DND-41 (cell line): ENCODE measurements at regions not wholly inside any gene's neighbourhood (a gene's known extent, or its start where the extent isn't known, plus 50 kb on each side); places are given as distances from the start of the nearest gene placed in this dataset.

Experiments
- ATAC-seq: fragments of 200-7000 bp; cut with Tn5 transposase; 3 replicates; pipeline ENCODE4 v1.9.1; 2021; ENCODE audit warnings: low read depth; ENCODE audit not compliant: insufficient read depth
- DNase-seq: peaks from one replicate; pipeline ENCODE4 v3.0.0-alpha.2; 2020
- H2AFZ ChIP-seq: 2 replicates; pipeline ENCODE4 v1.6.0; 2012; ENCODE audit warnings: low read depth, low read length
- H3K27ac ChIP-seq: 2 replicates; pipeline ENCODE4 v1.5.1; 2012; ENCODE audit warnings: low read length, inconsistent platforms
- H3K27me3 ChIP-seq: fragments of 200-600 bp; sonication (generic); 2 replicates; pipeline ENCODE4 v1.6.0; 2012; ENCODE audit warnings: low read length, mild to moderate bottlenecking, inconsistent platforms; ENCODE audit not compliant: insufficient read depth, poor library complexity
- H3K36me3 ChIP-seq: 2 replicates; pipeline ENCODE4 v1.5.1; 2012; ENCODE audit warnings: low read length, inconsistent platforms; ENCODE audit not compliant: insufficient read depth
- H3K4me1 ChIP-seq: 2 replicates; pipeline ENCODE4 v1.5.1; 2012; ENCODE audit warnings: mild to moderate bottlenecking, low read length; ENCODE audit not compliant: insufficient read depth
- H3K4me2 ChIP-seq: 2 replicates; pipeline ENCODE4 v1.6.0; 2012; ENCODE audit warnings: mild to moderate bottlenecking, moderate library complexity, low read length, inconsistent platforms; ENCODE audit not compliant: insufficient read depth
- H3K4me3 ChIP-seq, 2 experiments: fragments of 200-600 bp in 1 of 2; shearing (Covaris generic) in 1 of 2; 2 replicates each; pipeline ENCODE4 v1.5.1; 2012 to 2016; ENCODE audit warnings: inconsistent platforms in 2 of 2, low read length in 2 of 2, mild to moderate bottlenecking in 2 of 2, low read depth in 1 of 2, moderate library complexity in 1 of 2
- H3K79me2 ChIP-seq: 2 replicates; pipeline ENCODE4 v1.6.0; 2012; ENCODE audit warnings: low read length, inconsistent platforms; ENCODE audit not compliant: insufficient read depth
- H3K9ac ChIP-seq: 2 replicates; pipeline ENCODE4 v1.6.0; 2012; ENCODE audit warnings: low read depth, mild to moderate bottlenecking, inconsistent platforms, low read length, moderate library complexity
- H3K9me3 ChIP-seq: 2 replicates; pipeline ENCODE4 v1.5.1; 2012; ENCODE audit warnings: low read length, moderate library complexity, mild to moderate bottlenecking, inconsistent platforms; ENCODE audit not compliant: insufficient read depth, severe bottlenecking
- H4K20me1 ChIP-seq: 2 replicates; pipeline ENCODE4 v1.6.0; 2012; ENCODE audit warnings: low read length; ENCODE audit not compliant: insufficient read depth
- EZH2 ChIP-seq: IDR thresholded peaks from 3 replicates; pipeline ENCODE4 v1.6.1; 2012; ENCODE audit warnings: borderline replicate concordance, low read depth, mild to moderate bottlenecking, moderate library complexity, low read length, inconsistent platforms; ENCODE audit not compliant: severe bottlenecking
- TF ChIP-seq, protein P1 (sequence below): IDR thresholded peaks from 2 replicates; pipeline ENCODE4 v1.5.1; 2012; ENCODE audit warnings: borderline replicate concordance, low read length, moderate library complexity, mild to moderate bottlenecking; ENCODE audit not compliant: poor library complexity, severe bottlenecking; ENCODE audit errors: extremely low read depth

DNA sequence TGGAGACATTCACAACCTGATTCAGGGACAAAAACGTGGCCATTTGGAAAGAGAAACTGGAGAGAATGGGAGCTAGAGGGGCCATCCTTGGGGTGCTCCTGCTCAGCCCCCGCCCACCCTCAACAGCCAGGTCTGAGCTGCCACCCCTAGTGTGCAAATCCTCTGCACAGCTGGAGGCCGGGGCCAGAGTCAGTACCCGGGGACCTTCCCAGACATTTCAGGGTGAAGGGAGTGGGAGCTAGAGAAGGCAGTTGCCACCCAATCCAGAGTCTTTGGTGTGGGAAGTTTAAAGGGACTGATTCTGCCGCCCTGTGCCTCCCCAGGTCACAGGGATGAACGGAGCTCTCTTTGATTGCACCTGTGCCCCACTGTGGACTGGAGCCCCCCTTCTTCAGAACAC is 397.4 kb downstream of the MATN1 start:
- no peaks in the 10 kb centered on the region for H3K9me3 ChIP-seq
- H3K4me2 ChIP-seq = no peak overlapping the region
- ATAC-seq (no peak), DNase-seq (no peak)
- H3K79me2 ChIP-seq = no peaks in the 10 kb centered on the region
- no peak overlapping the region for H3K4me3 ChIP-seq
- H3K9ac ChIP-seq = no peak overlapping the region
- no peak overlapping the region for H2AFZ ChIP-seq
- no peaks in the 10 kb centered on the region for H3K36me3 ChIP-seq
- TF ChIP-seq, protein P1, sequence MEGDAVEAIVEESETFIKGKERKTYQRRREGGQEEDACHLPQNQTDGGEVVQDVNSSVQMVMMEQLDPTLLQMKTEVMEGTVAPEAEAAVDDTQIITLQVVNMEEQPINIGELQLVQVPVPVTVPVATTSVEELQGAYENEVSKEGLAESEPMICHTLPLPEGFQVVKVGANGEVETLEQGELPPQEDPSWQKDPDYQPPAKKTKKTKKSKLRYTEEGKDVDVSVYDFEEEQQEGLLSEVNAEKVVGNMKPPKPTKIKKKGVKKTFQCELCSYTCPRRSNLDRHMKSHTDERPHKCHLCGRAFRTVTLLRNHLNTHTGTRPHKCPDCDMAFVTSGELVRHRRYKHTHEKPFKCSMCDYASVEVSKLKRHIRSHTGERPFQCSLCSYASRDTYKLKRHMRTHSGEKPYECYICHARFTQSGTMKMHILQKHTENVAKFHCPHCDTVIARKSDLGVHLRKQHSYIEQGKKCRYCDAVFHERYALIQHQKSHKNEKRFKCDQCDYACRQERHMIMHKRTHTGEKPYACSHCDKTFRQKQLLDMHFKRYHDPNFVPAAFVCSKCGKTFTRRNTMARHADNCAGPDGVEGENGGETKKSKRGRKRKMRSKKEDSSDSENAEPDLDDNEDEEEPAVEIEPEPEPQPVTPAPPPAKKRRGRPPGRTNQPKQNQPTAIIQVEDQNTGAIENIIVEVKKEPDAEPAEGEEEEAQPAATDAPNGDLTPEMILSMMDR = no peak
- TF ChIP-seq EZH2 = no peak
- H4K20me1 ChIP-seq = peaks cover 17% of the 10 kb centered on the region
- no peak overlapping the region for H3K27ac ChIP-seq
- H3K27me3 ChIP-seq = no peaks in the 10 kb centered on the region
- no peaks in the 10 kb centered on the region for H3K4me1 ChIP-seq

DNA sequence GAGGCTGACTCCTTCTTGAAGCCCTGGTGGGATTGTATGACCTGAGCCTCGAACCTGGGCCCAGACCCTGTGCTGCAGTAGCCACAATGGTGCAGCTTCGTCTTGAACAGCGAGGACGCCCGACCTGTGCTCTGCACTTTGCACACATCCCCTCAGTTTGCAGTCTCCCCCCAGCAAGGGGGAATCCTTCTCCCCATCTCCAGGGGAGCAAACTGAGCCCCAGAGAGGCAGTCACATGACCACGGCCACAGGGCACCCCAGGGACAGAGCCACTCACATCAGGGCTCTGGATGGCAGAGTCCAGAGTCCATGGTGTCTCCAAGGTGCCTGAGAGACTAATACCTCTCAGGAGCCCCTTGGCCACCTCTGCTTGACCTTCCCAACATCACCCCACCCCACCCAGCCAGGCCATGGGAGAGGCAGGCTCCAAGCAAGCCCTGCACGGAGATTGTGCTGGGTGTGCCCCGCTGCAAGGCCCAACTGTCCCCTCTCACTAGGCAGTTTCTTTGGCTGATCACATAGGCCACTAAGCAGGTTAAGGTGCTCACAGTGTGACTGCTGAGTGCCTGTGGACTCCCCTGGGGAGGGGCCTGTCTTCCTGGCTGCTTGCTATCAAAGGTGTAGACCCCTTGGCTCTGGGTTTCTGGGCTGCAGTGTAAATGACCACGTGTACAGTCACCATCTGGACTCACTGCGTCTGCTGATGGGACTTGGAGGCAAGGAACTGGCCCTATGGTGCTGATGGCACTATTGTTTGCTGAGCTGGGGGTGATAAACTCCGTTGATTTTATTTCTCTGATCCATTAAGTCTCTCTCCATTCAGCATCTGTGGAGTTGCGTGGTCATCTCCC is 398.1 kb downstream of the MATN1 start:
- ATAC-seq = no peak
- no peak overlapping the region for H3K9ac ChIP-seq
- peaks cover 17% of the 10 kb centered on the region for H4K20me1 ChIP-seq
- H3K9me3 ChIP-seq = no peaks in the 10 kb centered on the region
- no peaks in the 10 kb centered on the region for H3K79me2 ChIP-seq
- DNase-seq = no peak
- H3K4me1 ChIP-seq = no peaks in the 10 kb centered on the region
- no peak overlapping the region for H3K4me2 ChIP-seq
- TF ChIP-seq, protein P1 = no peak
- TF ChIP-seq EZH2 = no peak
- no peaks in the 10 kb centered on the region for H3K27me3 ChIP-seq
- H3K36me3 ChIP-seq = no peaks in the 10 kb centered on the region
- H3K4me3 ChIP-seq = no peak overlapping the region
- no peak overlapping the region for H3K27ac ChIP-seq
- no peak overlapping the region for H2AFZ ChIP-seq

DNA sequence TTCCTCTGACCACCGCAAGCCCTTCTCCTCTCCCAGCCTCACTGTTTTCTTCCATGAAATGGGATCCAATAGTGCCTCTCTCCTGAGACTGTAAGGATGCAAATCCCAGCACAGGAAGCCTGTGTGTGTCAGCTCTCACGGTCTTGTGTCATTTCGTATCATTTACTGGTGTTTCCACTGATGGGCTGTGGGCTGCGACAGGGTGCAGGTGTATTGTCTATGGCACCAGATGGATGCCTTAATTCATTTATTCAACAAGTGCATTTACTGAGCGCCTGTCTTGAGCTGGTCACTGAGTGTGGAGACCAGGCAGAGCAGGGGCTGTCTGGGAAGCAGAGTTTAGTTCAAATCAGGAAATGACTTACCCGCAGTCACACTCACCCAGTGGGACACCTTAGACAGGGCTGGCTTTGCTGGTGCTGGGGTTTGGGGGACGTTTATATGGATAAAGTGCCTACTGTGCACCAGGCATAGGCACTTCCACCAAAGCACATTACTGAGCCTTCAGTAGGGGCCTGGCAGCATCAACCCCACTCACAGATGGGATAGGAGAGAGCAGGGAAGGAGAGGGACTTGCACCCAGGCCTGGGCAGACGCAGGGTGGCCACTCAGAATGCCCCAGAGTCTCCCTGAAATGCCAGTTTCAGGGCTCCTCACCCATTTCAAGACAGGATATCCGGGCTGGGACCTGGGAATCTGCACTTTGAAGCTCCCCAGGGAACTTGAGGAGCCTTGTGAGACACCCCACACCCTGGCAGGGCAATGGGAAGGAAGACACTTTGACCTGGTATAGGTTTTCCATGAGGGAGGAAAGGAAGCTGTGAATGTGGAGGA is 398.9 kb downstream of the MATN1 start:
- Histone ChIP-seq H3K79me2 (no peaks in the 10 kb centered on the region), H2AFZ (no peak overlapping the region), H4K20me1 (peaks cover 14% of the 10 kb centered on the region), H3K9ac (no peak overlapping the region), H3K4me2 (no peak overlapping the region), H3K36me3 (no peaks in the 10 kb centered on the region), H3K27ac (no peak overlapping the region), H3K27me3 (no peaks in the 10 kb centered on the region), H3K4me3 (no peak overlapping the region), H3K9me3 (no peaks in the 10 kb centered on the region), H3K4me1 (no peaks in the 10 kb centered on the region)
- TF ChIP-seq, protein P1 = no peak
- no peak for TF ChIP-seq EZH2
- DNase-seq (no peak), ATAC-seq (no peak)
